ENCODE measurements at regions not wholly inside any gene's neighbourhood (a gene's known extent, or its start where the extent isn't known, plus 50 kb on each side); places are given as distances from the start of the nearest gene placed in this dataset.

- no peak for DNase-seq (ENCODE audit: low read depth in 3 of 3)
Observed at GRCh38 chr5:3654515-3654914, 58.9 kb downstream of the IRX1 start.

- no peak for DNase-seq (ENCODE audit: low read depth in 3 of 3)
Observed at GRCh38 chr5:3656803-3657202, 61.2 kb downstream of the IRX1 start.

- no peak for DNase-seq (ENCODE audit: low read depth in 3 of 3)
Observed at GRCh38 chr5:3657364-3658022, 61.9 kb downstream of the IRX1 start.

GRCh38 chr5:3658929-3659328 lies 63.3 kb downstream of the IRX1 start:
- no peak for DNase-seq (ENCODE audit: low read depth in 3 of 3)

- no peak for DNase-seq (ENCODE audit: low read depth in 3 of 3)
Observed at GRCh38 chr5:3659907-3660306, 64.3 kb downstream of the IRX1 start.

- DNase-seq (ENCODE audit: low read depth in 3 of 3) = no peak
Observed at GRCh38 chr5:3660630-3661029, 65.0 kb downstream of the IRX1 start.

- no peak for DNase-seq (ENCODE audit: low read depth in 3 of 3)
Observed at GRCh38 chr5:3661755-3662296, 66.2 kb downstream of the IRX1 start.

- DNase-seq (ENCODE audit: low read depth in 3 of 3) = no peak
Observed at GRCh38 chr5:3662344-3662743, 66.7 kb downstream of the IRX1 start.

- no peak for DNase-seq (ENCODE audit: low read depth in 3 of 3)
Observed at GRCh38 chr5:3671337-3671736, 75.7 kb downstream of the IRX1 start.

- no peak for DNase-seq (ENCODE audit: low read depth in 3 of 3)
Observed at GRCh38 chr5:3678801-3679200, 83.2 kb downstream of the IRX1 start.

GRCh38 chr5:3680821-3681220 lies 85.2 kb downstream of the IRX1 start:
- no peak for DNase-seq (ENCODE audit: low read depth in 3 of 3)

- no peak for DNase-seq (ENCODE audit: low read depth in 3 of 3)
Observed at GRCh38 chr5:3684118-3684517, 88.5 kb downstream of the IRX1 start.

GRCh38 chr5:3684771-3685354 lies 89.2 kb downstream of the IRX1 start:
- DNase-seq (ENCODE audit: low read depth in 3 of 3) = no peak

- DNase-seq (ENCODE audit: low read depth in 3 of 3) = no peak
Observed at GRCh38 chr5:3694819-3695218, 99.2 kb downstream of the IRX1 start.

- no peak for DNase-seq (ENCODE audit: low read depth in 3 of 3)
Observed at GRCh38 chr5:3695818-3696217, 100.2 kb downstream of the IRX1 start.

GRCh38 chr5:3698412-3698811 lies 102.8 kb downstream of the IRX1 start:
- DNase-seq (ENCODE audit: low read depth in 3 of 3) = no peak

GRCh38 chr5:3701694-3702093 lies 106.1 kb downstream of the IRX1 start:
- DNase-seq (ENCODE audit: low read depth in 3 of 3) = no peak

- no peak for DNase-seq (ENCODE audit: low read depth in 3 of 3)
Observed at GRCh38 chr5:3704661-3705060, 109.0 kb downstream of the IRX1 start.

GRCh38 chr5:3709068-3709716 lies 113.6 kb downstream of the IRX1 start:
- no peak for DNase-seq (ENCODE audit: low read depth in 3 of 3)

GRCh38 chr5:3709717-3710348 lies 114.2 kb downstream of the IRX1 start:
- DNase-seq (ENCODE audit: low read depth in 3 of 3) = no peak

GRCh38 chr5:3715062-3715461 lies 119.4 kb downstream of the IRX1 start:
- DNase-seq (ENCODE audit: low read depth in 3 of 3) = no peak

- no peak for DNase-seq (ENCODE audit: low read depth in 3 of 3)
Observed at GRCh38 chr5:3729631-3730030, 134.0 kb downstream of the IRX1 start.

- DNase-seq (ENCODE audit: low read depth in 3 of 3) = no peak
Observed at GRCh38 chr5:3734632-3735031, 139.0 kb downstream of the IRX1 start.

Data from stimulated activated CD4-positive, alpha-beta T cell treated with anti-CD3 and anti-CD28 coated beads, TNF-alpha, amount 100 ng/mL, for 4 hours (primary cell).